KMS-11 (cell line): ENCODE measurements at regions not wholly inside any gene's neighbourhood (a gene's known extent, or its start where the extent isn't known, plus 50 kb on each side); places are given as distances from the start of the nearest gene placed in this dataset.

ENCODE experiments used
- H2AFZ ChIP-seq: fragments of 200-600 bp; sonication (generic); 2 replicates; pipeline ENCODE4 v1.6.1; 2016; ENCODE audit warnings: antibody characterized with exemption, mixed run types, low read depth
- H3K27ac ChIP-seq: fragments of 200-600 bp; sonication (generic); 2 replicates; pipeline ENCODE4 v1.6.1; 2016; ENCODE audit warnings: mild to moderate bottlenecking, mixed run types
- H3K27me3 ChIP-seq: fragments of 200-600 bp; sonication (generic); 2 replicates; pipeline ENCODE4 v1.6.1; 2017; ENCODE audit warnings: mild to moderate bottlenecking, low read depth, mixed run types, moderate library complexity; ENCODE audit not compliant: insufficient read depth
- H3K36me3 ChIP-seq: fragments of 200-600 bp; sonication (generic); 2 replicates; pipeline ENCODE4 v1.6.1; 2017; ENCODE audit warnings: mild to moderate bottlenecking, mixed run types; ENCODE audit not compliant: insufficient read depth
- H3K4me1 ChIP-seq: fragments of 200-600 bp; sonication (generic); 2 replicates; pipeline ENCODE4 v1.6.1; 2016; ENCODE audit warnings: mild to moderate bottlenecking, low read depth, mixed run types; ENCODE audit not compliant: poor library complexity, severe bottlenecking
- H3K4me2 ChIP-seq: fragments of 200-600 bp; sonication (generic); 2 replicates; pipeline ENCODE4 v1.7.0; 2016; ENCODE audit warnings: mild to moderate bottlenecking, mixed run types
- H3K4me3 ChIP-seq: fragments of 200-600 bp; sonication (generic); IDR thresholded peaks from 2 replicates; pipeline ENCODE4 v1.6.1; 2017; ENCODE audit warnings: low read depth, low read length, mixed read lengths; ENCODE audit not compliant: insufficient read depth
- H3K79me2 ChIP-seq: fragments of 200-600 bp; sonication (generic); 2 replicates; pipeline ENCODE4 v1.6.1; 2016; ENCODE audit warnings: low read depth, mixed run types; ENCODE audit not compliant: insufficient read depth
- H3K9ac ChIP-seq: fragments of 200-600 bp; sonication (generic); 2 replicates; pipeline ENCODE4 v1.6.1; 2016; ENCODE audit warnings: mild to moderate bottlenecking, mixed run types
- H4K20me1 ChIP-seq: fragments of 200-600 bp; sonication (generic); 2 replicates; pipeline ENCODE4 v1.6.1; 2016; ENCODE audit warnings: mild to moderate bottlenecking, mixed run types; ENCODE audit not compliant: insufficient read depth
- TF ChIP-seq, protein P1 (sequence below): fragments of 200-600 bp; sonication (generic); conservative IDR thresholded peaks from 2 replicates; pipeline ENCODE4 v1.6.1; 2017; ENCODE audit warnings: low read depth, mild to moderate bottlenecking, antibody characterized with exemption, low read length, moderate library complexity, mixed read lengths

DNA sequence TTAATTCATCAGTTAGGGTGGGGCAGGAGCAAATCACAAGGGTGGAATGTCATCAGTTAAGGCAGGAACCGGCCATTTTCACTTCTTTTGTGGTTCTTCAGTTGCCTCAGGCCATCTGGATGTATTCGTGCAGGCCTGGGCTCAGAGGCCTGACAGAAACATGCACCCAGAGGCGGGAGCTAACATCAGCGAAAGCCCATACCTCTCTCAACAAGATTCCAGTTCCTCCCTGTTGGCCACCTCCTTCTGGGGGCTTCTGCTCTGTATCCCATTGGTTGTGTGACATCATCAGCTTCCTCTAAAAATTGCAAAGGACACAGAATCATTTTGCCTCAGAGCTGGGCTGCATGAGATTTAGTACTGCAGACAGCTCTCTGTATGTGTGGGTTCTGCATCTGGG, 134.3 kb downstream of the ZNF664 start:
- no peak overlapping the region for H3K4me3 ChIP-seq
- no peaks in the 10 kb centered on the region for H3K27me3 ChIP-seq
- H3K27ac ChIP-seq = no peak overlapping the region
- H3K79me2 ChIP-seq = no peaks in the 10 kb centered on the region
- H4K20me1 ChIP-seq = no peaks in the 10 kb centered on the region
- H3K4me1 ChIP-seq = peaks cover 6% of the 10 kb centered on the region
- TF ChIP-seq, protein P1, sequence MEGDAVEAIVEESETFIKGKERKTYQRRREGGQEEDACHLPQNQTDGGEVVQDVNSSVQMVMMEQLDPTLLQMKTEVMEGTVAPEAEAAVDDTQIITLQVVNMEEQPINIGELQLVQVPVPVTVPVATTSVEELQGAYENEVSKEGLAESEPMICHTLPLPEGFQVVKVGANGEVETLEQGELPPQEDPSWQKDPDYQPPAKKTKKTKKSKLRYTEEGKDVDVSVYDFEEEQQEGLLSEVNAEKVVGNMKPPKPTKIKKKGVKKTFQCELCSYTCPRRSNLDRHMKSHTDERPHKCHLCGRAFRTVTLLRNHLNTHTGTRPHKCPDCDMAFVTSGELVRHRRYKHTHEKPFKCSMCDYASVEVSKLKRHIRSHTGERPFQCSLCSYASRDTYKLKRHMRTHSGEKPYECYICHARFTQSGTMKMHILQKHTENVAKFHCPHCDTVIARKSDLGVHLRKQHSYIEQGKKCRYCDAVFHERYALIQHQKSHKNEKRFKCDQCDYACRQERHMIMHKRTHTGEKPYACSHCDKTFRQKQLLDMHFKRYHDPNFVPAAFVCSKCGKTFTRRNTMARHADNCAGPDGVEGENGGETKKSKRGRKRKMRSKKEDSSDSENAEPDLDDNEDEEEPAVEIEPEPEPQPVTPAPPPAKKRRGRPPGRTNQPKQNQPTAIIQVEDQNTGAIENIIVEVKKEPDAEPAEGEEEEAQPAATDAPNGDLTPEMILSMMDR = no peak
- no peak overlapping the region for H3K4me2 ChIP-seq
- no peaks in the 10 kb centered on the region for H3K36me3 ChIP-seq
- no peak overlapping the region for H2AFZ ChIP-seq
- H3K9ac ChIP-seq = no peak overlapping the region

DNA sequence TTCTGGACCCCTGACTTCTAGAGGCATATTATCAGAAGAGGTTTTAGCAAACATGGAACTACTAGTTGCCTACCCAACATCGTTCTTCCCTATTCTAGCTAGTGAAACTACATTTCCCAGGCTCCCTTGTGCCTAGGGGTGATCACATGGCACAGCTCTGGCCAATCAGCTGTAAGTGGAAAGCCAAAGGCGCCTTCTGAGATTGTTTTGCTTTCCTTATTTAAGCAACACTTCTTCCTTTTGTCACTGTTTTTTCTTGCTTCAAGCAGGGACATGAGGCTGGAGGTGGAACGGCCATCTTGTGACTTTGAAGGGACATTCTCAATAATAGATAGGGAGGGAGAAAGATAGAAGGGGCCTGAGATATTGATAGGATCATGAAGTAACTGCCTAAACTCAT, 136.7 kb downstream of the ZNF664 start:
- H3K79me2 ChIP-seq = no peaks in the 10 kb centered on the region
- no peaks in the 10 kb centered on the region for H4K20me1 ChIP-seq
- H3K9ac ChIP-seq = no peak overlapping the region
- no peaks in the 10 kb centered on the region for H3K36me3 ChIP-seq
- H2AFZ ChIP-seq = peak overlapping the region; percentile 47; the same call in 1 of the 2 replicates
- H3K4me2 ChIP-seq = no peak overlapping the region
- no peak overlapping the region for H3K27ac ChIP-seq
- no peak overlapping the region for H3K4me3 ChIP-seq
- no peaks in the 10 kb centered on the region for H3K27me3 ChIP-seq
- peaks cover 6% of the 10 kb centered on the region for H3K4me1 ChIP-seq
- TF ChIP-seq, protein P1 = no peak

GRCh38 chr12:124110372-124110883, 137.4 kb downstream of the ZNF664 start:
- no peaks in the 10 kb centered on the region for H3K27me3 ChIP-seq
- H3K4me1 ChIP-seq = peaks cover 6% of the 10 kb centered on the region
- H3K4me3 ChIP-seq = no peak overlapping the region
- H3K9ac ChIP-seq = no peak overlapping the region
- no peaks in the 10 kb centered on the region for H3K79me2 ChIP-seq
- TF ChIP-seq, protein P1 = no peak
- no peak overlapping the region for H3K27ac ChIP-seq
- H2AFZ ChIP-seq = peak overlapping the region; percentile 47; the same call in 1 of the 2 replicates
- H4K20me1 ChIP-seq = no peaks in the 10 kb centered on the region
- H3K36me3 ChIP-seq = no peaks in the 10 kb centered on the region
- no peak overlapping the region for H3K4me2 ChIP-seq

DNA sequence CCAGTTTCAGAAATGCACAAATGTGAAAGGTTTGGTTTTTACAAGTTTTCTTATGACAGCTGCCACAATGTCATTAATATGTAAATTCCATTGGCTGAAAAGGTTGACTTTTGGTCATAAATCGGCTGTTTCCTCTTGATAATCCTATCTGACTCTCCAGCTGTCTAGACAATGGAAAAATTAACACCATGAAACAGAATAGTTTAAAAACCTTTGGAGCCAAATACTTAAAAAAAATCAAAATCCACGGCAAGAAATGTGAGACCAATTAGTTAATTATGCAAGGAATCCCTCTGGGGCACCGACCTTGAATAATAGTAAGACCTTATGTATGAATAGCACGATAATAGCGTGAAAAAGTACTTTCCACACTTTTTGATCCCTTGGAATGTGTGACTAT, 138.0 kb downstream of the ZNF664 start:
- peaks cover 6% of the 10 kb centered on the region for H3K4me1 ChIP-seq
- H3K36me3 ChIP-seq = no peaks in the 10 kb centered on the region
- no peak overlapping the region for H3K4me2 ChIP-seq
- no peaks in the 10 kb centered on the region for H4K20me1 ChIP-seq
- no peak overlapping the region for H3K9ac ChIP-seq
- TF ChIP-seq, protein P1 = no peak
- no peak overlapping the region for H2AFZ ChIP-seq
- H3K27me3 ChIP-seq = no peaks in the 10 kb centered on the region
- H3K4me3 ChIP-seq = no peak overlapping the region
- H3K27ac ChIP-seq = no peak overlapping the region
- H3K79me2 ChIP-seq = no peaks in the 10 kb centered on the region

DNA sequence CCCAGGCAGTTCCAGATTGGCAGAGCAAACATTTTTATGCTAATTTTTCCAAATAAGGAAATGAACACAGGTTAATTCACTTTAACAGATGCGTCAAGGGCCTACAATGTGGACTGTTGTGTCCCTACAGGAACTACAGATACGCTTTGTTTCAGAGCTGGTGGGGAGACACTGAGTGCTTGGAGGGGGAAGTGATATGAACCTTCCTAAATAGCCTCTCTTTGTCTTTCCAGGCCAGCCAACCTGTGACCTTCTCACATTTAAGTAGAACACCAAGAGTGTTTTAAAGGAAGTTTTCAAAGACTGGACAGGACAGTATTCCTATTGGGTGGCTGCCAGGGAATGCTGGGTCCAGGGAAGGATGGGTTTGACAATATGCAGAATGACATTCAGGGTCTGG, 141.3 kb downstream of the ZNF664 start:
- Histone ChIP-seq H3K36me3 (no peaks in the 10 kb centered on the region), H3K27me3 (no peaks in the 10 kb centered on the region), H3K4me1 (peaks cover 6% of the 10 kb centered on the region), H3K27ac (no peak overlapping the region), H3K79me2 (no peaks in the 10 kb centered on the region), H3K9ac (no peak overlapping the region), H3K4me3 (no peak overlapping the region), H2AFZ (no peak overlapping the region), H3K4me2 (no peak overlapping the region), H4K20me1 (no peaks in the 10 kb centered on the region)
- TF ChIP-seq, protein P1 = no peak
